ENCODE measurements at regions not wholly inside any gene's neighbourhood (a gene's known extent, or its start where the extent isn't known, plus 50 kb on each side); places are given as distances from the start of the nearest gene placed in this dataset.

GRCh38 chr3:177482048-177482691 lies 284.9 kb upstream of the TBL1XR1 start:
- H3K4me1 Mint-ChIP-seq (ENCODE audit: unreplicated experiment): peaks cover 44% of the 10 kb centered on the region

GRCh38 chr3:177483182-177483967 lies 286.1 kb upstream of the TBL1XR1 start:
- Mint-ChIP-seq H3K27ac (ENCODE audit: unreplicated experiment) (no peak overlapping the region), H3K9me3 (ENCODE audit: unreplicated experiment) (peaks cover 13% of the 10 kb centered on the region), H3K36me3 (ENCODE audit: unreplicated experiment) (peaks cover 16% of the 10 kb centered on the region), H3K4me1 (ENCODE audit: unreplicated experiment) (peaks cover 33% of the 10 kb centered on the region), H3K27me3 (ENCODE audit: unreplicated experiment) (no peaks in the 10 kb centered on the region), H3K4me3 (ENCODE audit: unreplicated experiment) (no peak overlapping the region)
- TF ChIP-seq CTCF (IDR thresholded peaks at IDR 0.05): no peak
- no peak for DNase-seq (ENCODE audit: extremely low spot score, unreplicated experiment)

More at GRCh38 chr3:177482048-177482691, 284.9 kb upstream of the TBL1XR1 start:
- peaks cover 13% of the 10 kb centered on the region for H3K9me3 Mint-ChIP-seq (ENCODE audit: unreplicated experiment)
- TF ChIP-seq CTCF (IDR thresholded peaks at IDR 0.05): no peak
- no peak overlapping the region for H3K27ac Mint-ChIP-seq (ENCODE audit: unreplicated experiment)
- no peak overlapping the region for H3K4me3 Mint-ChIP-seq (ENCODE audit: unreplicated experiment)
- peaks cover 16% of the 10 kb centered on the region for H3K36me3 Mint-ChIP-seq (ENCODE audit: unreplicated experiment)
- no peak for DNase-seq (ENCODE audit: extremely low spot score, unreplicated experiment)
- H3K27me3 Mint-ChIP-seq (ENCODE audit: unreplicated experiment): no peaks in the 10 kb centered on the region

- Mint-ChIP-seq H3K4me3 (ENCODE audit: unreplicated experiment) (no peak overlapping the region), H3K4me1 (ENCODE audit: unreplicated experiment) (peaks cover 25% of the 10 kb centered on the region), H3K9me3 (ENCODE audit: unreplicated experiment) (peaks cover 13% of the 10 kb centered on the region), H3K36me3 (ENCODE audit: unreplicated experiment) (peaks cover 18% of the 10 kb centered on the region), H3K27me3 (ENCODE audit: unreplicated experiment) (no peaks in the 10 kb centered on the region), H3K27ac (ENCODE audit: unreplicated experiment) (no peak overlapping the region)
- DNase-seq (ENCODE audit: extremely low spot score, unreplicated experiment): no peak
- TF ChIP-seq CTCF (IDR thresholded peaks at IDR 0.05): no peak
Observed at GRCh38 chr3:177484206-177484605, 286.9 kb upstream of the TBL1XR1 start.

GRCh38 chr3:177484926-177485325 lies 287.6 kb upstream of the TBL1XR1 start:
- Mint-ChIP-seq H3K4me1 (ENCODE audit: unreplicated experiment) (peaks cover 18% of the 10 kb centered on the region), H3K27ac (ENCODE audit: unreplicated experiment) (no peak overlapping the region), H3K36me3 (ENCODE audit: unreplicated experiment) (peaks cover 18% of the 10 kb centered on the region), H3K9me3 (ENCODE audit: unreplicated experiment) (peaks cover 13% of the 10 kb centered on the region), H3K27me3 (ENCODE audit: unreplicated experiment) (no peaks in the 10 kb centered on the region), H3K4me3 (ENCODE audit: unreplicated experiment) (no peak overlapping the region)
- no peak for DNase-seq (ENCODE audit: extremely low spot score, unreplicated experiment)
- TF ChIP-seq CTCF (IDR thresholded peaks at IDR 0.05): no peak

DNA sequence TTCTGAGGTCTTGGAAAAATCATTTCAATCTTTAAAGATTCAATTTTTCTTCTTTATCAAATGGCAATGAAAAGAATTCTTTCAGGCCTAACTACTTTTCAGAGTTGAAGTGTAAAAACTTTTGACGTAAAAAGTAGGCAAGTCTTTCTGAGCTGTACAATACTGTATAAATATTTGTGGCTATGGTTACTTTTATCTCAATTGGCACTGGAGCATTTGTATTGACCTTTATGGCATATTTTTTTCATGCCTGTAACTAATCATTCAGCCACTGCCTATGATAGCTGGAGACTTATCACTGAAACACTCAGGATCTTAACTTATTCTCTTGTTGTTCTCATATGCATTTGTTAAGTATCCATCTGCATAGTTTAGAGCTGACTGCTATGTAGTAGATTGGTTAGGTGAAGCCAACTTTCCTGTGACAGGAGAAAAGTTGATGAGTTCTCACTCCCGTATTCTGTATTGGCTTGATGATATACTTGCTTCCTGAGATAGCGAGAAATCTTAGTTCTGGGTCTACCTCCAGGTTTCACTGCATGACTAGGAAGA lies 290.4 kb upstream of the TBL1XR1 start:
- peaks cover 13% of the 10 kb centered on the region for H3K9me3 Mint-ChIP-seq (ENCODE audit: unreplicated experiment)
- H3K27me3 Mint-ChIP-seq (ENCODE audit: unreplicated experiment): no peaks in the 10 kb centered on the region
- DNase-seq (ENCODE audit: extremely low spot score, unreplicated experiment): no peak
- no peak overlapping the region for H3K27ac Mint-ChIP-seq (ENCODE audit: unreplicated experiment)
- H3K36me3 Mint-ChIP-seq (ENCODE audit: unreplicated experiment): peaks cover 18% of the 10 kb centered on the region
- H3K4me1 Mint-ChIP-seq (ENCODE audit: unreplicated experiment): peaks cover 23% of the 10 kb centered on the region
- no peak overlapping the region for H3K4me3 Mint-ChIP-seq (ENCODE audit: unreplicated experiment)
- TF ChIP-seq CTCF (IDR thresholded peaks at IDR 0.05): no peak
